ENCODE measurements at regions not wholly inside any gene's neighbourhood (a gene's known extent, or its start where the extent isn't known, plus 50 kb on each side); places are given as distances from the start of the nearest gene placed in this dataset.

DNA sequence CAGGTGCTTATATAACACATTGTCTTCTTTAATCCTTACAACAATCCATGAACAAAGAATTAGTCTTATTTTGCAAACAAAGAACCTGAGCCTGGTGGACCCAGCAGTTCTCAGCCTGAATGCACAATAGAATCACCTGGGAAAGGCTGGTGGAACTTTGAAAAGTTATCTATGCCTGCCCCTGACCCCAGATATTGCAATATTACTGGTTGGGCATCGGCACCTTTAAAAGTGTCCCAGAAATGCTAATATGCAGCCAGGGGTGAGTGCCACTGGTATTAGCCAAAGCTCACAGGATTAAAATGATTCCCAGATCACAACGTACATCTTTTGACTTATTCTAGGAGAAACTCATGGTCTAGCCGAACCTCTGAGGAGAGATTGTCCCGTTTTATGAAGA, 268.8 kb downstream of the KLF5 start:
- H3K4me3 Mint-ChIP-seq = no peak overlapping the region
- H3K27ac Mint-ChIP-seq = no peak overlapping the region
- Histone ChIP-seq H3K4me1 (ENCODE audit: control insufficient read depth in 2 of 2, insufficient read depth in 2 of 2, low read length in 2 of 2) (no peaks in the 10 kb centered on the region), H3K27me3 (ENCODE audit: control insufficient read depth in 2 of 2, insufficient read depth in 2 of 2, low read length in 2 of 2) (no peaks in the 10 kb centered on the region), H3K36me3 (ENCODE audit: control insufficient read depth in 2 of 3, insufficient read depth in 3 of 3, low read length in 3 of 3) (no peaks in the 10 kb centered on the region), H3K9me3 (ENCODE audit: control insufficient read depth in 2 of 3, low read length in 3 of 3) (no peaks in the 10 kb centered on the region), H3K4me3 (ENCODE audit: low read length) (no peak overlapping the region), H3K27ac (ENCODE audit: low read depth, low read length) (no peak overlapping the region)
- POLR2A ChIA-PET = no interaction called here
- H3K9me3 Mint-ChIP-seq = peaks cover 0 to 9% (median 0%) of the 10 kb centered on the region in 11 donors
- no peaks in the 10 kb centered on the region for H3K4me1 Mint-ChIP-seq
- CTCF ChIA-PET = no interaction called here
- intact Hi-C loops (cut with micrococcal nuclease) = no loop called here
- H3K36me3 Mint-ChIP-seq = no peaks in the 10 kb centered on the region
- DNase-seq = no peak
- no peak for ATAC-seq
- H3K27me3 Mint-ChIP-seq = peaks cover 0 to 30% (median 3%) of the 10 kb centered on the region in 5 donors

DNA sequence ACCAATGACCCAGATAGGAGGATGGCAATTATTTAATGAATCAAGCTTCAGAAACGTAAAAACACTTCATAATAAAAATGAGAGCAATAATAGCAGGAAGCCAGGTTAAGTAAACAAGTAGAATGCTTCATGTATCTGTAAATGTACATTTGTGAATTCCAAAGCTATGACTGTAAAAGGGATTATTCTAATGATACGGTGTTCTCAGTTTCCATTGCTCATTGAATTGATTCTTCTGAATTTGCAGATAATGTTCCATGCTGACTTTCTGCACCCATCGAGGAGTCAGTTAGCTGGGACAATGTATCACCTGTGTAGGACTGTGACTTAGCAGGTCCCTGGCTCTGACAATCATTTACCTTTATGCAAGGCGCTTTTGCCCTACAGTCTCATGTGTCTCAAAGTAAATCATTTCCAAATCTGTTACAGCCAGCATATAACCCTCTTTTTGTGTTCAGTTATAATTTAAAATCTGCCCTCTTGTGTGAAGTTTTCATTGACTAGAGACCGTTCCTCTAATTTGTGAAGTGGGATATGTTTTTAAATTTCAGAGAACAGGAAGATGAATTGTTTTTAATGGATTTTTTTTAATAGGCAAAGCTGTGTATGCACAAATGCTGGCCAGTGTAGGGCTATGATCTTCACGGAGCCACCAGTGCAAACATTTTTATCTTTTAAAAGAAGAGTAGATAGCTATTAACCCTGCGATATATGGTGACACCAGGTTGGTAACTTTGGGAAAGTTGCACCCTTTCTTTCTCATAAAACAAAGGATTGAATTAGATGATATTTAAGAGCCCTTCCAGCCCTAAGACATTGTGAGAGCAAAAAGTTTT, 267.1 kb downstream of the KLF5 start:
- H3K27me3 ChIP-seq (ENCODE audit: control insufficient read depth in 2 of 2, insufficient read depth in 2 of 2, low read length in 2 of 2) = no peaks in the 10 kb centered on the region
- H3K4me1 Mint-ChIP-seq = no peaks in the 10 kb centered on the region
- no peak overlapping the region for H3K4me3 ChIP-seq (ENCODE audit: low read length)
- intact Hi-C loops (cut with micrococcal nuclease) = no loop called here
- H3K9me3 Mint-ChIP-seq = peaks cover 0 to 6% (median 0%) of the 10 kb centered on the region in 11 donors
- H3K27ac ChIP-seq (ENCODE audit: low read depth, low read length) = no peak overlapping the region
- peaks cover 0 to 30% (median 3%) of the 10 kb centered on the region in 5 donors for H3K27me3 Mint-ChIP-seq
- no peak overlapping the region for H3K4me3 Mint-ChIP-seq
- ATAC-seq = no peak
- POLR2A ChIA-PET = no interaction called here
- CTCF ChIA-PET = no interaction called here
- H3K36me3 ChIP-seq (ENCODE audit: control insufficient read depth in 2 of 3, insufficient read depth in 3 of 3, low read length in 3 of 3) = no peaks in the 10 kb centered on the region
- H3K9me3 ChIP-seq (ENCODE audit: control insufficient read depth in 2 of 3, low read length in 3 of 3) = no peaks in the 10 kb centered on the region
- H3K4me1 ChIP-seq (ENCODE audit: control insufficient read depth in 2 of 2, insufficient read depth in 2 of 2, low read length in 2 of 2) = no peaks in the 10 kb centered on the region
- H3K36me3 Mint-ChIP-seq = no peaks in the 10 kb centered on the region
- no peak overlapping the region for H3K27ac Mint-ChIP-seq
- no peak for DNase-seq

DNA sequence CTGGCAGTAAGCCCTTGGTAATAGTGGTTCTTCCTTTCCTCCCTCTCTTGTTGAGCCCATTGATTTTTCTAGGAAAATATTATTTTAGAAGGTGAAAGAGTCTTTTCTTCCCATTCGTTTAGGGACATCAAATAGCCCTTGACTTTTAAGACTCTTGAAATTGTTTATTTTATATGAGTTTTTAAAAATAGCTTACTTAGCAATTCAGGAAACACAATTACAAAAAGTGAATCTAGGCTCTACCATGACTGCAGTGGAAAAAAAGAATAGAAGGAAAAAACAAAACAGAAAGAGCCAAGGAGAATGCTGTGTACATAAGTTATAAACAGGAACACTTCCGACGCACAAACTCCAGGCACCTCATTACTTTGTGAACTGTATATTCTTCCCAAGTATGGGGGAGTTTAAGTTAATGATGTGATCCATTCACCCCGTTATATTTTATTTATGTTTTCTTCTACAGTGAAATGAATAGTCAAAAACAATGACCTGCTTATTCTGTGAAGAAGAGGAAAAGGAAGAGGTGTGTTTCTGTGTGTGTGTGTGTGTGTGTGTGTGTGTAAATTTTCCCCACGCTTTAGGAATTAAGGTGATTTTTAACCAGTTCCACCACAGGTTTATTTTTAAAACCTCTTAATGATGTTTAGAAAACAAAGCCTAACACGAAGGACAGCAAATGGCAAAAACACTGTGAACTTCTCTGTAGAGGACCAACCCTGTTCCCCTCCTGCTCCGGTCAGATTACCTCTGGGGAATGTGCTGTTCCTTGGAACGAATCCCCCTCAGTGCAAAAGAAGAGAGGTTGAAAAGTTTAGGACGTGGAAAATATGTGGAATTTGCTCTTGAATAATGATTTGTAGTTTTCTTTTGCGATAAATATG, 266.3 kb downstream of the KLF5 start:
- DNase-seq = no peak
- no peaks in the 10 kb centered on the region for H3K9me3 ChIP-seq (ENCODE audit: control insufficient read depth in 2 of 3, low read length in 3 of 3)
- CTCF ChIA-PET = interaction anchor here (0.7 kb wide), 1 partner anchor 14 kb away, joined by 4 read pairs; no protein-coding TSS in a partner anchor
- no peaks in the 10 kb centered on the region for H3K27me3 ChIP-seq (ENCODE audit: control insufficient read depth in 2 of 2, insufficient read depth in 2 of 2, low read length in 2 of 2)
- no peak overlapping the region for H3K4me3 Mint-ChIP-seq
- no peaks in the 10 kb centered on the region for H3K4me1 Mint-ChIP-seq
- no peaks in the 10 kb centered on the region for H3K4me1 ChIP-seq (ENCODE audit: control insufficient read depth in 2 of 2, insufficient read depth in 2 of 2, low read length in 2 of 2)
- H3K27me3 Mint-ChIP-seq = peaks cover 0 to 27% (median 2%) of the 10 kb centered on the region in 5 donors
- no peak overlapping the region for H3K4me3 ChIP-seq (ENCODE audit: low read length)
- H3K27ac ChIP-seq (ENCODE audit: low read depth, low read length) = no peak overlapping the region
- H3K9me3 Mint-ChIP-seq = peaks cover 0 to 6% (median 0%) of the 10 kb centered on the region in 11 donors
- no peaks in the 10 kb centered on the region for H3K36me3 Mint-ChIP-seq
- POLR2A ChIA-PET = no interaction called here
- H3K27ac Mint-ChIP-seq = no peak overlapping the region
- H3K36me3 ChIP-seq (ENCODE audit: control insufficient read depth in 2 of 3, insufficient read depth in 3 of 3, low read length in 3 of 3) = no peaks in the 10 kb centered on the region
- ATAC-seq = no peak
- intact Hi-C loops (cut with micrococcal nuclease) = no loop called here

DNA sequence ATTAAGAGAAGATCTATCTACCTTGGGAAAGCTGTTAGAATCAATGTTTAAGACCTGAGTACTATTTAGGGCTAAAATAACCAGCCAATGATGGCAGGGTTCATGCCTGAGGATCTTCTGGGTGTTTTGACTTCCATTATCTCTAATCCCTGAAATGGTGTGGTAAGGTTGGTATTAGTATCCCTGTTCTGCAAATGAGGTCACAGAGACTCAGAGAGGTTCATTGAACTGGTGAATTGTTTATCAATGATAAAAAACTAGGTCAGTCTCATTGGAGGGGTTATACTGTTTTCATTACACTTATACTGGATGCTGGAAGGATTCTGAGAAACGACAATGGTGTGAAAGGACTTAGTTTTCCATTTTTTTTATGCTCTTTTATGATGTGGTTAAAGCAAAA, 264.8 kb downstream of the KLF5 start:
- H3K27me3 ChIP-seq (ENCODE audit: control insufficient read depth in 2 of 2, insufficient read depth in 2 of 2, low read length in 2 of 2) = no peaks in the 10 kb centered on the region
- H3K36me3 ChIP-seq (ENCODE audit: control insufficient read depth in 2 of 3, insufficient read depth in 3 of 3, low read length in 3 of 3) = no peaks in the 10 kb centered on the region
- DNase-seq (no peak), ATAC-seq (no peak)
- no peak overlapping the region for H3K4me3 ChIP-seq (ENCODE audit: low read length)
- no peak overlapping the region for H3K27ac ChIP-seq (ENCODE audit: low read depth, low read length)
- peaks cover 0 to 25% (median 0%) of the 10 kb centered on the region in 5 donors for H3K27me3 Mint-ChIP-seq
- no peaks in the 10 kb centered on the region for H3K36me3 Mint-ChIP-seq
- H3K9me3 Mint-ChIP-seq = peaks cover 0 to 6% (median 0%) of the 10 kb centered on the region in 11 donors
- POLR2A ChIA-PET = no interaction called here
- no peaks in the 10 kb centered on the region for H3K9me3 ChIP-seq (ENCODE audit: control insufficient read depth in 2 of 3, low read length in 3 of 3)
- H3K4me1 ChIP-seq (ENCODE audit: control insufficient read depth in 2 of 2, insufficient read depth in 2 of 2, low read length in 2 of 2) = no peaks in the 10 kb centered on the region
- H3K4me3 Mint-ChIP-seq = no peak overlapping the region
- CTCF ChIA-PET = no interaction called here
- no peaks in the 10 kb centered on the region for H3K4me1 Mint-ChIP-seq
- intact Hi-C loops (cut with micrococcal nuclease) = no loop called here
- no peak overlapping the region for H3K27ac Mint-ChIP-seq

DNA sequence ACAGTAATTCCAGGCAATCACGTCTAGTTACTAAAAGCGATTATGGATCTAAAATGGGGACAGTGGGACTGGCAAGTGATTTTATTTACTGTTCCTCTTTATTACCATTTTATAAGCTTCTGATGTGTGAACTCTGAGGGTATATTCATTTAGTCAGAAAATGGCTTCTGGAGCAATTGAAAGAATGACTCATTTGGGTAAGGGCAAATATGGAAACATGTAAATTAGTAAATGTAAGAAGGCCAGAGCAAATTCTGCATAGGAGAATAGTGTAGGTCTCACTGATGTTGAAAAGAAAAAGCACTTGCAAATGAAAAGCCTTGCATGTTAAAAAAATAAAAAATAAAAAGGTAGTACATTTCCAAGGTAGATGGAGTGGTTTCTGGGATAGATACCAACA, 262.2 kb downstream of the KLF5 start:
- ChIA-PET CTCF (no interaction called here), POLR2A (no interaction called here)
- Mint-ChIP-seq H3K27ac (no peak overlapping the region), H3K4me3 (no peak overlapping the region), H3K27me3 (peaks cover 0 to 16% (median 0%) of the 10 kb centered on the region in 5 donors), H3K4me1 (no peaks in the 10 kb centered on the region), H3K36me3 (no peaks in the 10 kb centered on the region), H3K9me3 (peaks cover 0 to 6% (median 0%) of the 10 kb centered on the region in 11 donors)
- intact Hi-C loops (cut with micrococcal nuclease) = no loop called here
- no peaks in the 10 kb centered on the region for H3K4me1 ChIP-seq (ENCODE audit: control insufficient read depth in 2 of 2, insufficient read depth in 2 of 2, low read length in 2 of 2)
- ATAC-seq (no peak), DNase-seq (no peak)
- H3K27me3 ChIP-seq (ENCODE audit: control insufficient read depth in 2 of 2, insufficient read depth in 2 of 2, low read length in 2 of 2) = no peaks in the 10 kb centered on the region
- H3K4me3 ChIP-seq (ENCODE audit: low read length) = no peak overlapping the region
- no peaks in the 10 kb centered on the region for H3K36me3 ChIP-seq (ENCODE audit: control insufficient read depth in 2 of 3, insufficient read depth in 3 of 3, low read length in 3 of 3)
- no peaks in the 10 kb centered on the region for H3K9me3 ChIP-seq (ENCODE audit: control insufficient read depth in 2 of 3, low read length in 3 of 3)
- H3K27ac ChIP-seq (ENCODE audit: low read depth, low read length) = no peak overlapping the region

DNA sequence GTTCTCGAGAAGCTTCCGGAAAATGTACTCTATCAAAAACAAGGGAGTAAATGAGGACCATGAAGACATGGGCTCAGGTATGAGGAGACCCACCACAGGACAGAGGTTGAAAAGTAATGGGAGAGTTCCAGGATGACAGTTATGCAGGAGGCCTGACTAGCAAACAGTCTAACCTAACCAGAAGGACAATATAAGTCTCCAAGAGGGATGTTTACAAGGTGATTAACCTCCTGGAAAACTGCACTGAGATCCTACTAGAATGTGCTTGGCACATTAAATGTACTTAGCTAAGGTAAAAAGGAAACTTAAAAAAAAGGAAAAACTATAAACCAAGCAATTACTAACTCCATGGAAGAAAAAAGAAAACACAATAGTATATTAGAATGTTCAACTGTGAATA, 258.3 kb downstream of the KLF5 start:
- no peak for DNase-seq
- H3K9me3 Mint-ChIP-seq = peaks cover 0 to 31% (median 20%) of the 10 kb centered on the region in 11 donors
- CTCF ChIA-PET = interaction anchor here (0.6 kb wide), 1 partner anchor 1614 kb away, joined by 3 read pairs; no protein-coding TSS in a partner anchor

More for the DNA sequence above, 258.3 kb downstream of the KLF5 start:
- Histone ChIP-seq H3K27me3 (ENCODE audit: control insufficient read depth in 2 of 2, insufficient read depth in 2 of 2, low read length in 2 of 2) (no peaks in the 10 kb centered on the region), H3K36me3 (ENCODE audit: control insufficient read depth in 2 of 3, insufficient read depth in 3 of 3, low read length in 3 of 3) (no peaks in the 10 kb centered on the region), H3K9me3 (ENCODE audit: control insufficient read depth in 2 of 3, low read length in 3 of 3) (peaks cover 0 to 9% (median 3%) of the 10 kb centered on the region in 3 experiments), H3K4me3 (ENCODE audit: low read length) (no peak overlapping the region), H3K4me1 (ENCODE audit: control insufficient read depth in 2 of 2, insufficient read depth in 2 of 2, low read length in 2 of 2) (no peaks in the 10 kb centered on the region), H3K27ac (ENCODE audit: low read depth, low read length) (no peak overlapping the region)
- no peak for ATAC-seq
- peaks cover 0 to 7% (median 0%) of the 10 kb centered on the region in 5 donors for H3K36me3 Mint-ChIP-seq
- intact Hi-C loops (cut with micrococcal nuclease) = no loop called here
- no peak overlapping the region for H3K4me3 Mint-ChIP-seq
- H3K27me3 Mint-ChIP-seq = peaks cover 0 to 3% (median 0%) of the 10 kb centered on the region in 5 donors
- H3K27ac Mint-ChIP-seq = no peak overlapping the region
- POLR2A ChIA-PET = no interaction called here
- H3K4me1 Mint-ChIP-seq = no peaks in the 10 kb centered on the region

Data from naive thymus-derived CD4-positive, alpha-beta T cell (primary cell).